Inferior parietal cortex (tissue), 1 donor: ENCODE measurements at regions not wholly inside any gene's neighbourhood (a gene's known extent, or its start where the extent isn't known, plus 50 kb on each side); places are given as distances from the start of the nearest gene placed in this dataset.

Source experiments
- DNase-seq: peaks from one replicate; pipeline ENCODE4 v3.0.0-alpha.2; 2016; ENCODE audit errors: extremely low spot score

- DNase-seq, result no peak
Measured at GRCh38 chr1:118346936-118347335, 161.9 kb upstream of the SPAG17 start.

- no peak for DNase-seq
Measured at GRCh38 chr1:118340928-118341910, 156.2 kb upstream of the SPAG17 start.

GRCh38 chr1:118339400-118340124, 154.5 kb upstream of the SPAG17 start:
- DNase-seq, result no peak

GRCh38 chr1:118338936-118339335, 153.9 kb upstream of the SPAG17 start:
- DNase-seq, result no peak

- no peak for DNase-seq
Measured at GRCh38 chr1:118337346-118337745, 152.3 kb upstream of the SPAG17 start.

GRCh38 chr1:118335331-118335732, 150.3 kb upstream of the SPAG17 start:
- no peak for DNase-seq

GRCh38 chr1:118334506-118334905, 149.5 kb upstream of the SPAG17 start:
- no peak for DNase-seq

GRCh38 chr1:118333601-118334210, 148.7 kb upstream of the SPAG17 start:
- no peak for DNase-seq

- no peak for DNase-seq
Measured at GRCh38 chr1:118326960-118327629, 142.1 kb upstream of the SPAG17 start.

GRCh38 chr1:118325550-118326225, 140.7 kb upstream of the SPAG17 start:
- DNase-seq, result no peak

GRCh38 chr1:118323246-118323645, 138.2 kb upstream of the SPAG17 start:
- no peak for DNase-seq

- no peak for DNase-seq
Measured at GRCh38 chr1:118322331-118322730, 137.3 kb upstream of the SPAG17 start.

- DNase-seq, result no peak
Measured at GRCh38 chr1:118321840-118322239, 136.8 kb upstream of the SPAG17 start.

GRCh38 chr1:118317842-118318614, 133.0 kb upstream of the SPAG17 start:
- DNase-seq, result no peak

- no peak for DNase-seq
Measured at GRCh38 chr1:118306851-118307250, 121.8 kb upstream of the SPAG17 start.

GRCh38 chr1:118304722-118305359, 119.8 kb upstream of the SPAG17 start:
- no peak for DNase-seq

GRCh38 chr1:118303534-118303933, 118.5 kb upstream of the SPAG17 start:
- DNase-seq, result no peak

GRCh38 chr1:118303064-118303463, 118.0 kb upstream of the SPAG17 start:
- DNase-seq, result no peak

GRCh38 chr1:118302145-118302544, 117.1 kb upstream of the SPAG17 start:
- no peak for DNase-seq

GRCh38 chr1:118300808-118301207, 115.8 kb upstream of the SPAG17 start:
- DNase-seq, result no peak
